KBM-7 (cell line): ENCODE measurements at regions not wholly inside any gene's neighbourhood (a gene's known extent, or its start where the extent isn't known, plus 50 kb on each side); places are given as distances from the start of the nearest gene placed in this dataset.

Source experiments
- DNase-seq: peaks from one replicate; pipeline ENCODE4 v3.0.0-alpha.2; 2015
- in situ Hi-C: fragments of 300-500 bp; cut with MboI; formaldehyde crosslinking; loops from 2 replicates; pipeline ENCODE4 v1.14.3; 2020; ENCODE audit warnings: low sequenced_read_pairs, low pct_unique_long_range_greater_than_20kb, mixed read lengths

DNA sequence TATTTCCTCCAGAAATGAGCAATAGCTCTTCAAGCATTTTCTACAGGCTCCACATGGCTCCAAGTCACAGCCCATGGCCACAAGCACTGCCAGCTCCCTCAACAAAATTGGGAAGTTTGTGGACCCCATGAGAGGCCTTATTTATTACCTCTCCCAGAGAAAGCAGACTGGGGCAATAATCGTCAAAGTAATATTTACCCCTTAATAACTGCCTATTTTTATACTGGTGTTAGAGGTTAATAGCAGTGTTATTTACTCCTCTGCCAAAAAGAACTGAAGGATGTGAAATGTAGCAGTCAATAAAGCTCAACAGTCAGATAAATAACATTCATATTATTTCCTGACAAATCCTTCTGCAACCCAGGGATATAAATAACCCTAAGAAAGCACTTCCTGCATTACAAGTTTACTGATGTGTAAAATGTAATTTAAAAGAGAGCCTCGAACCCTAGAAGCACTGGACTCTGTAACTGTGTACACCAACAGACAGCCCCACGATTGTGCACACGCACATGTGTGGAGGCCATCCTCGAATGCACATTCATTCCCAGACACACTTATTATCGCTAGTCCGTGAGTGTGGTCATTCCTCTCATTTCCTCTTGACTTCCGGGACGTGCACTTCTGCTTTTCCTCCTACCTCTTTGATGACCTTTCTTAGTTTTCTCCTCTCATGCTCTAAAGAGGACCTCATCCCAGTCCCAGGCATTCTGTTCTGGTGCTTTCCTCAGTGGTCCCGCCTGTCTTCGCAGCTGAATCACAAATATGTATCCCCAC lies 157.4 kb downstream of the EVX1 start:
- in situ Hi-C loops: no loop called here
- peak; percentile 65 for DNase-seq

DNA sequence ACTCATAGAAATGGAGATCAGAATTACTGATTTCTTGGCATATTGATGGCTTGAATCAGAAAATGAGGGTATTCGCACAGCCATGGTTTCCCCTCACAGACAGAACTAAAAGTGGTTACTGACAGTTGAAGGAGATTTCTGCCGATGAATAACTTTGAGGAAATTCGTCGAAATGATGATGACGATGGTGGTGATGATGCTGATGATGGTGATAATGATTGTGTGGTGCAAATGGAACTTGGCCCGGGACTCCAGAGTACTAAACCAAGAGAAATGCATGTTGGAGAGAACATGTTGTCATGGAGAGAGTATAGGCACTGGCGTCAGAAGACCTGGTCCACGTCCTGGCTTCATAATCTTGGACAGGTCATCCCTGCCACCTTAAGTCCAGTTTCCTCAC lies 163.2 kb downstream of the EVX1 start:
- no peak for DNase-seq
- in situ Hi-C loops: no loop called here

DNA sequence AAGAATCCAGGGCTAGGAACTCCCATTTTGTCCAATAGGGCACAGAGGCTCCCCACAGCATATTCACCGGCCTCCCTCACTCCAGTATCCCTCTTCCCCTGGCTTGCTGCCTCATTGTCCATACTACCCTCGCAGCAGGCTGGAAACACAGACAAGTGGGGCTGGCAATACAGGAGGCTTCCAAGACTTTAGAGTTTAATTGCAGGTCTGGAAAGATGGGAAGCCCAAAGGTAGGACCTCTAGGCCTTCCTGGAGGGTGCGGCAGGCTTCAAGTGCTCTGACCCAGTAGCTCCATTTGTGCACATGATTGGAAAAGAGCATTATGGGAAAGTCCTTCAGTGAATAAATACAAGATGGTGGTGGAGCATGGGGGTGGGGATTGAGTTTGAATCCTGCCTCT lies 166.7 kb downstream of the EVX1 start:
- in situ Hi-C loops: no loop called here
- DNase-seq: no peak

DNA sequence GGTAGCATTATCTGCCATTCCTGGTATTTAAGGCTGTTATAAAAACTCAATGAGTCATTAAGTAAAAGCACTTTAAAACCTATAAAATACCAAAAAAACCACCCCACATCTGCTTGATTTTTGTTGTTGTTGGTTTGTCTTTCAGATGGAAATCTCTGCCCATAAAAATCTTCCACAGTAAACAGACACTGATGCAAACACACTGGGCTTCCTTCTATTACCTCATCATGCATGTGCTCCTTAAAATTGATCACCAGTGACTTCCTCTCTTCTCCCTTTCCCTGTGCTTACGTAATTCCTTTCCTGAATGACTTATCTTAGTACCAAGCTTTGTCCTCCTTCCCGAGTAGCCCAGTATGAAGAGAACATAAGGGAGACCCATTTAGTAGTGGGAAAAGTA lies 167.2 kb downstream of the EVX1 start:
- in situ Hi-C loops: no loop called here

DNA sequence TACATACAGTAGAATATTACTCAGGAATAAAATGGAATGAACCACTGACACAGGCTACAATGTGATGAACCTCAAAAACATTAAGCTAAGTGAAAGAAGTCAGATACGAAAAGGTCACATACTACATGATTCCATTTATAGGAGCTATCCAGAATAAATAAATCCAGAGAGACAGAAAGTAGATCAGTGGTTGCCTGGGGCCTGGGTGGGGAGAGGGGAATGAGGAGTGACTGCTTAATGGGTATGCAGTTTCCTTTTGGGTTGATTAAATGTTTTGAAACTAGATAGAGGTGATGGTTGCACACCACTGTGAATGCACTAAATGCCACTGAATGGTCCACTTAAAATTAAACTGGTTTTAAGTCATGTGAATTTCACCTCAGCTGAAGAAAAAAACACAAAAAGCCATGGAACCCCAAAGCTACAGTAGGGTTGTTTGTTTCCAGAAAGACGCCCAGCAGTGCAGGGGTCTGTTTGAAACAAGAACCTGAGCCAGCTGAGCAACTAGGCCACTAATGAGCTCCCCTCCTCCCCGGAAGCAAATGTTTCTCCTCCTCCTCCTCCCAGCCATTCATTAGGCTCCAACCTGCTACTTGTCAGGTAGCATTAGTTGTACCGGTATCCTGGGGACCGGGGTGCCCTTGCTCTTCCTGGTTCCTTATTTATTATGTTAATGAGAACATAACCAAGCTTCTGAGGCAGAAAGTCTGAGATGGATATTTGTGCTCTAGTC lies 168.4 kb downstream of the EVX1 start:
- no peak for DNase-seq
- in situ Hi-C loops: no loop called here

More for the DNA sequence above, 167.2 kb downstream of the EVX1 start:
- no peak for DNase-seq

DNA sequence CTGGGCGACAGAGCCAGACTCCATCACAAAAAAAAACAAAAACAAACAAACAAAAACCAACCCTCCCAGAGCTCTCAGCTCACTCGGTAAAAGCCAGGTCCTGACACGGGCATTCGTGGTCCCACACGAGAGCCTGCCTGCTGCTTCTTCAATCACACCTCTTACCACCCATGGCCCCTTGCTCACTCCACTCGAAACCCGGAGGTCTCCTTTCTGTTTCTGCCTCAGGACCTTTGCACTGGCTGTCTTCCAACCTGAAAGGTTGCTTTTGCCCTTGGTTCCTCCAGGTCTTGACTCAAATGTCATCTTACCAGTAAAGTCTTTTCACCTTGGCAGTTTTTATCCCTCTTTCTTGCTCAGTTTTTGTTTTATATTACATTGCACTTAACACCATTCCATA lies 169.6 kb downstream of the EVX1 start:
- no peak for DNase-seq
- in situ Hi-C loops: no loop called here

DNA sequence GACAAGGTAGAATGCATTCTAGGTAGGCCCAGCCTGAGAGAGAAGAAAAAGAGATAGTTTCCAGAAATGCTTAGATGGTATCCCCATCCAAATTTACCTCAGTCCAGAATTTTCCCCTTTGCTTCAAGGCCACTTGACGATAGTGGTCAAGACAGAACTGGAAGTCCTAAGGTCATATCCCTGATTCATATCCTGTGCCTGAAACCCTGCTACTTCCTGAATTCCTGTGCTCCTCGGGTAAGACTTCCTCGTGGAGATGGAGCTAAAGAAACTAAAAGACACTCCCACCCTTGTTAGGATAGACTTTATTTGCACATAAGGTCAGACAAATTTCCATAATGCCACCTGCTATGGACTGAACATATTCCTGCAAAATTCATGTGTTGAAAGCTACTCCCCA lies 175.9 kb downstream of the EVX1 start:
- DNase-seq: no peak
- in situ Hi-C loops: no loop called here

DNA sequence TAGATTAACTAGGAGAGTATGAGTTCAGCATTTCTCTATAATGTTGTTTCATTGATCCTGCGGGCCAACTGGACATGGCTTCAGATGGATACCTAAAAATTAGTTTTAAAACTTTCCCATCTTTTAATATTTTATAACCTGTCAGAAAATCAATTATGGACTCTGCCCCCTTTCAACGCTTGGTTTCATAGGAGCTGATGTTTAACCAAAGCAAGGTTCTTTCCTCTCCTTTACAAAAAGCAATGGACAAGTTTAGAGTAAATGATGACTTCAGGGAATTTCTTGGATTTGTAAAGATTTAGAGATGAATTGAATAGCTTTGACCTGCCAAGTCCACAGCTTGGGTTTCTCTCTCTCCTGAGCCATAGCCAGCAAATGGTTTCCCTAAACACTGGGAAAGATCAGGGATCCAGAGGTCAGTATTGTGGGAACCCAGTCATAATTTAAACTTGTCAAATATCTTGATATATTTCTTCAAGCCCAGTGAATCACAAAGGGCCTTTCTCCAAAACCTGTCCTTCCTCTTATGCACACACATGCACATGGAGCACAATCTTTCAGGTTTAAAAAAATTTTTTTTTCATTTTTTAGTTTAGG lies 177.1 kb downstream of the EVX1 start:
- no peak for DNase-seq
- in situ Hi-C loops: no loop called here

DNA sequence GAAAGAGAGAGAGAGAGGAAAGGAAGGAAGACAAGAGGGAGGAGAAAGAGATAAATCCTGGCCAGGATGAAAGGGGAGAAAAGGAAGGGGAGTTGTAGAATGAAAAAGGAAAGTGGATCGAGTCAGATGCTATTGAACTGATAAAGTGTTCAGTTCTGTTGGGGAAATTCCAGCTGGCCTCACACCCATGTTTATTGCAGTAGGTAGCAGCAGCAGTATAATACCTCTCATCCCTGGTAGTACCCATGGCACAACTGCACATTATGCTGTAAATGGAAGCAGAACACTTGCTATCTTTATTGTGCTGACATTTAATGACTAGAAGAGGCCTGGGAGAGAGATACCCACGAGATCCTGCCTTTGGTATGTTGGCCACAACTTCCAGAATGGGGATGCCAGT lies 178.1 kb downstream of the EVX1 start:
- in situ Hi-C loops: no loop called here
- DNase-seq: no peak

DNA sequence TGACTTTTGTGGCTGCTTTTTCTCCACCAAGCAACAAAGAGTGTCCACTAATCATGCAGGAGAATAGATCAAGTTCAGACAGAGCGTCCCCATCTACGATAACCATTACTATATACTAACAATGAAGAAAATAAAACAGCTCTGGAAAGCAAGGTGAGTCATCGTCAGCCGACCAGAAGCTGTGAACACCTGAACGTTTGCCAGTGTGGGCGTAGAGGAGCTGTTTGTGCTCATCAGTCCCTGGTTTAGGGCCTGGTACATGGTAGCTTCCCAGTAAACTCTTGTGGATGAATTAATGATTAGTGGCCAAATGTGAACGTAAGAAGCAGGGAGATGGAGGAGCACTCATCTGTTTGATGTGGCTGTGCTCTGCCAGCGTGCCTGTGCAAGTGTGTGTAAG lies 180.7 kb downstream of the EVX1 start:
- in situ Hi-C loops: no loop called here
- no peak for DNase-seq

DNA sequence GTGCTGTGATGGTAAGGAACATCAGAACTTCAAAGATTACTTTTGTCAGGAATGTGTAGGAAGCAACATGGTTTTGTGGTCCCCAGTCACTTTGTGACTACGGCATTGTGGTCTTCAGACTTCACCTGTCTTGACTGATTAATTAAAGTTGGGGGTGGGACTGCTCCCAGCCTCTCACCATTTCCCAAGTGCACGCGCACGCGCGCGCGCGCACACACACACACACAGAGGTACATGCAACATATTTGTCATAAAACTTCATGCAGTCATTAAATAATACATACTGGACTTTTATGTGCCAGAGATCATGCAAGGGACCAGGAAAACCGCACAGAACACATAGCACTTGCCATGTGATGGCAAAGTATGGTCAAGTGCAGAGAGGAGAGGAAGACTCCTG lies 181.2 kb downstream of the EVX1 start:
- in situ Hi-C loops: no loop called here
- no peak for DNase-seq

DNA sequence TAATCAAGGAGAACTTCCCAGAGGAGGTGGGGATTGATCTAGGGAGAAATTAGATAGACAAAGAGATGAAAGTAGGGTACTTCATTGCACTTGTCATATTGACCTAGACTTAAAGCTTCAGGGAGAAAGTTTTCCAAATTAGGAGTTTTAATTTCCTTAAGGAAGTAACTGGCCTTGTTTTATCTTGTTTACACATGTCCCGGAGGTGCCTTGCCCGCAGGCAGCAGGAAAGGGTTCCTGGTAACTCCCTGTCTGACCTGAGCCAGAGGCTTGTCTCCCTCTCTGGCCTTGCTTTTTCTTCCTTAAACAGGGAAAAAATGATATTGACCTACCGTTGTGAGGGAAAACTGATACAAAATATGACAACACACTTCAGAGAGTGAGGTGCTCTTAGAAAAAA lies 181.6 kb downstream of the EVX1 start:
- in situ Hi-C loops: no loop called here
- no peak for DNase-seq

DNA sequence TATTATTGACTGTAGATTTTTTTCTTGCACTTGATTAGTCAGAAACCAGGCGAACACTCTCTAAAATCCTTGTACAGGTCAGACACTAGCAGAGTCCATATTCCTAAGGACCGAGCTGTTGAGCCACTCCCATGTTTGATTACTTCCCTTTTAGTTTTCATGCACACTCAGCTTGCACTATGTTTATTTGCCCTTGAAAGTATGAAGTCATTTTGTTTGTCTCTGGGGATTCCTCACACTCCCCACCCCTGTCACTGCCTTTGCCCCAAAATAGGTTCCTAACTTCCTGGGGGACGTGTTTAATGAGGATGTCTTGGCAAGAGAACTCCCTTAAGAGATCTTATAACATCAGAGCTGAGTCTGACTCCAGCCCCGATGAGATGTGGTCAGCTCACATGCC lies 182.1 kb downstream of the EVX1 start:
- DNase-seq: no peak
- in situ Hi-C loops: no loop called here

DNA sequence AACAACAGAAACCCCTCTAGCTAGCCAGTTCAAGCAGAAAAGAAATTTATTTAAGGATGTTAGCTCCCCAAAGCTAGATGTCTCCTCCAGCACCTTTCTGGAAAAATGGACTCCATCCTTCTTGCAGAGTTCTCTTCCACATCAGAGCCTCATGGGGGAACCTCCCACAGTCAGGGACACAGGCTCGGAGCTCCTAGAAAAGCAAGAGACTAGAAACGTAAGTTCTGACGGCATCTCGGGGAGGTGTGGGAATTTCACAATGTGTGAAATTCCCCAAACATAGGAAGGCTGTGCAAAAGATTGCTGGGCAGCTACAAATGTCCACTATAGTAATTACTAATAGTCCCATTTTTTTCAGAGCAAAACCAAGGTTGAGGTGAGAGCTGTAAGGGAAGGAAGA lies 184.8 kb downstream of the EVX1 start:
- DNase-seq: no peak
- in situ Hi-C loops: no loop called here

DNA sequence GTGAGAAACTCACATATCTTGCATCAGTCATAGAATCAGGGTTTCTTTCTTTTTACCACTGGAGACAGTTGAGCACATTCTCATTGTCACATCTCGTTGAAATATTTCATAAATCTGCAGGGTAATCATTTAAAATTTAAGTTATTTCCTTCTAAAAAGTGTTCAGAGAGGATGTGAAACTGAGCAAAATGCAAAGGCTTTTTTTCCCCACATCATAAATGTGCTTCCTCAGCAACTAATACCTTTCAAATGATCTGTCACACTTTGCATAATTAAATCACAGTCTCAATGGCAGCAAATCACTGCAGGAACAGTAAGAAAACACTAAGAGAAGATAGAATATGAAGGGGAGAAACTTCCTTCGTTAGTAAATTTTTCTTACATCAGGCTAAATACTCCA lies 187.5 kb downstream of the EVX1 start:
- in situ Hi-C loops: no loop called here

DNA sequence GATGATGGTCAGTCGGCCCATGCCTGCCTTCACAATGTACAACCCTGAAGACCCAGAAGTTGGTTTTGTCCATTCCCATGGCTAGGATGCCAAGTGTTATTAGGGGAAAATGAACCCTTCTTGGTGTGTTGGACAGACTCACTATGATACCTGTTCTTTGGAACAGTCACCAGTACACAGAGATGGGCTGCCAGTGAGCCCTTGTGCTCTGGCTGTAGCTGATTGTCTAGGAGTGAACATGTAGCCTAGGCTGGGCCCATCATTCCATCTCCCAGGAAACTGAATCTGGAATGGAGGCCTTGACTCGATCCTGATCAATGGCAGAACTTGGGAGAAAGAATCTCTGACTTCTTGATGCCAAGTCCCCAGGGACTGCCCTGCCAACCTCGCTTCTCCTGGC lies 188.9 kb downstream of the EVX1 start:
- in situ Hi-C loops: no loop called here
- no peak for DNase-seq

More for the DNA sequence above, 187.5 kb downstream of the EVX1 start:
- DNase-seq: no peak

DNA sequence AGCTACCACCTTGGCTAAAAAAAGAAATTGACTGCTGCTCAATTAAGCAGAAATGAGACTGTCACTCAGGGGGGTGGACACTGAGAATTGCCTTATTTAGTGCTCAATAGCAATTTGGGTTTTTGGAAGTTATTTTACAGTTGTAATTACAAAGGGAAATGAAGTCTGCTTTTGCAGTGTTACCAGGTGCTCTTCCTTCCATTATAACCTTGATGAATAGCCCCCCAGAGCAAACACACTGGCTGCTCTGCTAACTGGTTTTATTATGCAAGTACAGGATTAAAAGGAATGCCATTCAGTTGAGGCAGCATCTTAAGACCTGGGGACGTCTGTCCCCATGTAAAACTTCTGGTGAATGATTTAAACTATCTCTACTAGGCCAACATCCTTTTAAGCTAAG lies 191.0 kb downstream of the EVX1 start:
- DNase-seq: no peak
- in situ Hi-C loops: no loop called here

DNA sequence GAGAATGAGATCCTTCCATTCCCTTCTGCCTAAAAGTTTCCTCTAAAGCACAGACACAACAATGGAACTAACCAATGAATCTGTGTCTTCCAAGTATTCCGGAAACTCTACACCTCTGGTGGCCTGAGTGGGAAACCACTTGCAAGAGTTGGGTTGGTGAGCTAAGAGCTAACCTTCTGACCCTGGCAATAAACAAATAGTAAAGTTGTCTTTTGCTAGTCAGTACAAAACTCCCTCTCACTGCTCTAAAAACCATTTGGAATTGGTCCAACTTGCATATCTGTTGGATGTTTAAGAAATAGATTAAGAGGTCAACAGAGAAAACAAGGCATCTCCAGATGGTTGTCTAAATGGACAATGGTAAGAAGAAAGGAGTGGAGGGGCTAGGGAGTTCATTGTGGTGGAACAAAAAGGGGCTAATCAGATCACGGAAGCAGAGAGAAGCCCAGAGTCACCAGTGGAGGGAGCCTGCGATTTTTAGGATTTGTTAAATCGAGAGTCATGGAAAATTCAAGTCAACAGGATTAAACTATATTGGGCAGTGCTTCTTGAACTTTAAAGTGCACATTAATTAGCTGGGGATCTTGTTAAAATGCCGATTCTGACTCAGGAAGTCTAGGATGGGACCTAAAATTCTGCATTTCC lies 192.3 kb downstream of the EVX1 start:
- DNase-seq: no peak
- in situ Hi-C loops: no loop called here

DNA sequence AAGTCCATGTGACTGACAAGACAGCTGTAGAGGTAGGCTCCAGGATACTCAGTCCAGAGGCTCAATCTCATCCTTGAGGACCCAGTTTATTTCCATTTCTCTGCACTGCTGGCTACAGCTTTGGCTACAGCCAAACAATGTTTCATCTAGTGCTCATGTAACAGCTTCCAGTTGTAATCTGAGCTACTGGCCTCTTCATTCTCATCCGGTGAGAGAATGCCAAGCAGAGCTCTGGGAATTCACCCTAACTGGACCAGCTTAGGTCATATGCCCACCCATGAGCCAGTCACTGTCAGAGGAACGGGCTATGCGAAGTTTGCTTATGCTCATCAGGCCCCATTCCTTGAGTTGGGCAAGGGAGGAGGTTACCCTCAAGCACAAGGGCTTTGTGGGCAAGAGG lies 192.9 kb downstream of the EVX1 start:
- DNase-seq: no peak
- in situ Hi-C loops: no loop called here
